Right atrium auricular region (tissue), 2 donors: ENCODE measurements at regions not wholly inside any gene's neighbourhood (a gene's known extent, or its start where the extent isn't known, plus 50 kb on each side); places are given as distances from the start of the nearest gene placed in this dataset.

Experiments used
- DNase-seq: peaks from one replicate; pipeline ENCODE4 v3.0.0-alpha.2; 2019; ENCODE audit warnings: low spot score
- H3K27ac ChIP-seq, 2 donors: fragments of 200-600 bp; sonication (generic); 1 replicate in 1 of 2; 2 replicates in 1 of 2; pipeline ENCODE4 v1.5.1; 2016 to 2019
- H3K27me3 ChIP-seq, 2 donors: fragments of 200-600 bp; sonication (generic); one replicate each; pipeline versions ENCODE4 v1.5.1 to v1.6.0; 2017 to 2019
- H3K36me3 ChIP-seq: fragments of 200-600 bp; sonication (generic); one replicate; pipeline ENCODE4 v1.5.1; 2016
- H3K4me1 ChIP-seq, 2 donors: fragments of 200-600 bp; sonication (generic); one replicate each; pipeline versions ENCODE4 v1.5.1 to v1.6.0; 2017 to 2019
- H3K4me3 ChIP-seq, 2 donors: fragments of 200-600 bp; sonication (generic); 1 replicate in 1 of 2; 2 replicates in 1 of 2; pipeline ENCODE4 v1.5.1; 2017 to 2019; ENCODE audit warnings: mild to moderate bottlenecking in 1 of 2, moderate library complexity in 1 of 2
- H3K9me3 ChIP-seq, 2 donors: fragments of 200-600 bp; sonication (generic); one replicate each; pipeline ENCODE4 v1.5.1; 2019
- CTCF ChIP-seq, 2 donors: fragments of 200-600 bp; sonication (generic); IDR thresholded peaks; one replicate each; pipeline ENCODE4 v1.5.1; 2019; ENCODE audit warnings: antibody characterized with exemption in 2 of 2

- TF ChIP-seq CTCF (IDR thresholded peaks at IDR 0.05) = no peak
- no peak for DNase-seq
- H3K27ac ChIP-seq = no peak overlapping the region
- H3K36me3 ChIP-seq = no peaks in the 10 kb centered on the region
- no peaks in the 10 kb centered on the region for H3K9me3 ChIP-seq
- H3K27me3 ChIP-seq = no peaks in the 10 kb centered on the region
- no peak overlapping the region for H3K4me3 ChIP-seq
- no peaks in the 10 kb centered on the region for H3K4me1 ChIP-seq
Observed at GRCh38 chr4:187362937-187363857, 632.4 kb upstream of the ZFP42 start.

- H3K4me1 ChIP-seq = no peaks in the 10 kb centered on the region
- no peak overlapping the region for H3K4me3 ChIP-seq
- no peaks in the 10 kb centered on the region for H3K9me3 ChIP-seq
- no peaks in the 10 kb centered on the region for H3K36me3 ChIP-seq
- no peaks in the 10 kb centered on the region for H3K27me3 ChIP-seq
- no peak for TF ChIP-seq CTCF (IDR thresholded peaks at IDR 0.05)
- DNase-seq = no peak
- H3K27ac ChIP-seq = no peak overlapping the region
Observed at GRCh38 chr4:187364401-187364800, 631.2 kb upstream of the ZFP42 start.

- no peaks in the 10 kb centered on the region for H3K9me3 ChIP-seq
- no peak for TF ChIP-seq CTCF (IDR thresholded peaks at IDR 0.05)
- H3K27ac ChIP-seq = no peak overlapping the region
- H3K27me3 ChIP-seq = no peaks in the 10 kb centered on the region
- no peaks in the 10 kb centered on the region for H3K36me3 ChIP-seq
- H3K4me1 ChIP-seq = no peaks in the 10 kb centered on the region
- no peak for DNase-seq
- no peak overlapping the region for H3K4me3 ChIP-seq
Observed at GRCh38 chr4:187364851-187365250, 630.7 kb upstream of the ZFP42 start.

GRCh38 chr4:187366530-187366929, 629.0 kb upstream of the ZFP42 start:
- Histone ChIP-seq H3K36me3 (no peaks in the 10 kb centered on the region), H3K9me3 (no peaks in the 10 kb centered on the region), H3K4me1 (no peaks in the 10 kb centered on the region), H3K27ac (no peak overlapping the region), H3K4me3 (no peak overlapping the region), H3K27me3 (no peaks in the 10 kb centered on the region)
- no peak for DNase-seq
- TF ChIP-seq CTCF (IDR thresholded peaks at IDR 0.05) = no peak

- no peak overlapping the region for H3K27ac ChIP-seq
- H3K36me3 ChIP-seq = no peaks in the 10 kb centered on the region
- H3K4me3 ChIP-seq = no peak overlapping the region
- H3K4me1 ChIP-seq = no peaks in the 10 kb centered on the region
- no peaks in the 10 kb centered on the region for H3K9me3 ChIP-seq
- H3K27me3 ChIP-seq = no peaks in the 10 kb centered on the region
- DNase-seq = no peak
- TF ChIP-seq CTCF (IDR thresholded peaks at IDR 0.05) = no peak
Observed at GRCh38 chr4:187370918-187371317, 624.7 kb upstream of the ZFP42 start.

GRCh38 chr4:187378441-187378840, 617.1 kb upstream of the ZFP42 start:
- no peak overlapping the region for H3K4me3 ChIP-seq
- no peaks in the 10 kb centered on the region for H3K9me3 ChIP-seq
- TF ChIP-seq CTCF (IDR thresholded peaks at IDR 0.05) = no peak
- no peaks in the 10 kb centered on the region for H3K36me3 ChIP-seq
- DNase-seq = no peak
- H3K4me1 ChIP-seq = no peaks in the 10 kb centered on the region
- H3K27me3 ChIP-seq = no peaks in the 10 kb centered on the region
- no peak overlapping the region for H3K27ac ChIP-seq
